NOMO-1 (cell line): ENCODE measurements at regions not wholly inside any gene's neighbourhood (a gene's known extent, or its start where the extent isn't known, plus 50 kb on each side); places are given as distances from the start of the nearest gene placed in this dataset.

Experiments used
- DNase-seq, 2 experiments: peaks; one replicate each; lab custom pipeline; 2025; ENCODE audit not compliant: unreplicated experiment in 2 of 2; lab: John Stamatoyannopoulos, UW

- no peak for DNase-seq
Measured at GRCh38 chr12:94863321-94864035, 140.0 kb downstream of the NDUFA12 start.

DNA sequence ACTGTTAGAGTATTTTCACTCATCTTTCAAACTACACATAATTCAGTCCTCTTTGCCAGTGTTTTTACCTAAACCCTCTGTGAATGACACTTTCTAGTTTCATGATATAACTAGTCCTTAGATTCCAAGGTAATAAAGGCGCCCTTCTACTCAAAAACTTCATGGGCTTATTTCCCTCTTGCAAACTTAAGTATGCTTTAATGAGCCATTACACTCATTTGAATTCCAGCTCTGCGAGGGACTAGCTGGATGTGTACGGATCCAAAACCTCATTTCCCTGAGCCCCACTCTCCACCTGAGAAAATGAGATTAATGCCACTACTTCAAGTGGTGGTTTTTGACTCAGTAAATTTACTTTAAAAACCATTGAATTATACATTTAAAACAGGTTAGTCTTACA is 141.1 kb downstream of the NDUFA12 start:
- no peak for DNase-seq

DNA sequence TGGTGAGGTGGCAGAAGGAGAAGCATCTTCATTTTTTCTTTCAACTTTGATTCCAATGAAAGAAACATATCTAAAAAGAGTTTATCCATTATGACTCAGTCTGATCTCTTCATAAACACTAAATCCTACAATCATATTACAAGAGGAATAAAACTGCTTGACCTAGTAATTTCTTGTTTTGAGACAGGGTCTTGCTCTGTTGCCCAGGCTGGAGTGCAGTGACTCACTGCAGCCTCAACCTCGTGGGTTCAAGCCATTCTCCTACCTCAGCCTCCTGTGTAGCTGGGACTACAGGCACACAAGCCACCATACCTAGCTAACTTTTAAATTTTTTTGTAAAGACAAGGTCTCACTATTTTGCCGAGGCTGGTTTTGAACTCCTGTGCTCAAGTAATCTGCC is 147.2 kb downstream of the NDUFA12 start:
- DNase-seq: no peak

GRCh38 chr12:94855853-94856252 is 147.6 kb downstream of the NDUFA12 start:
- DNase-seq: no peak

DNA sequence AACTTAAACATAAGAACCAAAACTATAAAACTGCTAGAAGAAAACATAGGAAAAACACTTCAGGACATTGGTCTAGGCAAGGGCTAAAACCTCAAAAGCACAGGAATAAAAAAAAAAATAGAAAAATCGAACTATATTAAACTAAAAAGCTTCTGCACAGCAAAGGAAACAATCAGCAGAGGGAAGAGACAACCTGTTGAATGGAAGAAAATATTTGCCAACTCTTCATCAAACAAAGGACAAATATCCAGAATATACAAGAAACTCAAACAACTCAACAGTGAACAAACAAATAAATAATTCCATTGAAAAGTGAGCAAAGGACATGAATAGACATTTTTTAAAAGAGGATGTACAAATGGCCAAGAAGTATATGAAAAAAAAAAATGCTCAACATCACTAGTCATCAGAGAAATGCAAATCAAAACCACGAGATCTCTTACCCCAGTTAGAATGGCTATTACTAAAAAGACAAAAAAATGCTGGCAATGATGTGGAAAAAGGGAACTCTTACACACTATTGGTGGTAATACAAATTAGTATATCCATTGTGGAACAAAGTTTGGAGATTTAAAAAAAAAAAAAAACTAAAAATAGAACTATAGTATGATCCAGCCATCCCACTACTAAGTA is 152.0 kb downstream of the NDUFA12 start:
- DNase-seq: no peak

GRCh38 chr12:94849411-94849976 is 154.0 kb downstream of the NDUFA12 start:
- DNase-seq: no peak

DNA sequence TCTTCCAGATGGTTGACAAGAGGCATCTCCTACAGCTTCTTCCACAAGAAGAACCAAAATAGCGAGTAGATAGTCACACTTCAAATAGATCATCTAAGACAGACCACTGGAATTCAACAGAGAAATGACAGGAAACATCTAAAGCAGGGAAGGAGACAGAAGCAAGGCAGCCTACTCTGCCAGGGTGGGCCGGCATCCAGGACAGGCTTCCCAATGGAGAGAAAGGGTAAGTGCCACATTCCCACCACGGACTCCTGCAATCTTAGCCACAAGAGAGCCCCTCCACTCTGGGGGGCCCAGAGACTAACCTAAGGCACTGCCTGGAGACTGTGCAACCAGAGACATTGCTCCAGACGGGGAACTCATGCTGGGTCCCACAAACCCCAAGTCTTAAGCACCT is 154.5 kb downstream of the NDUFA12 start:
- DNase-seq: no peak

- no peak for DNase-seq
Measured at GRCh38 chr12:94845110-94845509, 158.4 kb downstream of the NDUFA12 start.

DNA sequence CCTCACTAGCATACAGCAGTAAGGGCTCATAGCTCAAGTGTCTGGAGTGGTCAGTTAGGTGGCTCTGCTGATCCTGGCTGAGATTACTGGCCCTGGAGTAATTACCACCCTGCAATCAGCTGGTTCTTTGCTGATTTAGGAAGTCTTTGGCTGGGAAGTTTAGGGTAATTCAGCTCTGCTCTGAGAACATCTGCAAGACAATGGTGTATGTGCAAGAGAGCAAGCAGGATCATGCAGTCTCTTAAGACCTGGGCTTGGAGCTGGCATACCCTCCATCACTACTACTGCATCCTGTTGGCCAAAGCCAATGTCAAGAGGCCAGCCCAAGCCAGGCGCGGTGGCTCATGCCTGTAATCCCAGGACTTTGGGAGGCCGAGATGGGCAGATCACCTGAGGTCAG is 159.0 kb downstream of the NDUFA12 start:
- DNase-seq: no peak

GRCh38 chr12:94841904-94842610 is 161.4 kb downstream of the NDUFA12 start:
- DNase-seq: no peak

- DNase-seq: no peak
Measured at GRCh38 chr12:94841177-94841576, 162.3 kb downstream of the NDUFA12 start.

GRCh38 chr12:94839347-94839746 is 164.2 kb downstream of the NDUFA12 start:
- DNase-seq: no peak

DNA sequence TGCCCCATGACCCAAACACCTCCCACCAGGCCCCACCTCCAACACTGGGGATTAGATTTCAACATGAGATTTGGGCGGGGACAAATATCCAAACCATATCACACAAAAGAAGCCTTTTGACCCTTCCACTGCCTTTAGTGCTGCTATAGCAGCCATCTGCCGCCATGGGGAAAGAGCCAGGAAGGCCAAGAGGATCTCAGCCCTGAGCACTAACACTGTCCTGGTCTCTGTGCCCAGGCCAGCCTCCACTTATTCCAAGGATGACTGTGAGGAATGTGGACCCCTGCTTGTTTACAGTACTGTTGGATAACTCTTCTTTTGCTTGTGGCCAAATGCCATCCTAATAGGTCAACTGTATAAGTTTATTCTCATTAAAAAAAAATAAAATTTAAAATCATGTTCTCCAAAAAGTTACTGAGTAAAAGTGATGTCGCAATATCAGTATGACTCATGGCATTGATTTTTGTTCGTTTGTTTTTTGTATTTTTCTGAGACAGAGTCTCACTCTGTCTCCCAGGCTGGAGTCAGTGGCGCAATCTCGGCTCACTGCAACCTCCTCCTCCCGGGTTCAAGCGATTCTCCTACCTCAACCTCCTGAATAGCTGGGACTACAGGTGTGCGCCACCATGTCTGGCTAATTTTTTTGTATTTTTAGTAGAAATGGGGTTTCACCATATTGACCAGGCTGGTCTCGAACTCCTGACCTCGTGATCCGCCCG is 166.4 kb downstream of the NDUFA12 start:
- peak in 1 of 2 experiments; percentile 8 for DNase-seq

DNA sequence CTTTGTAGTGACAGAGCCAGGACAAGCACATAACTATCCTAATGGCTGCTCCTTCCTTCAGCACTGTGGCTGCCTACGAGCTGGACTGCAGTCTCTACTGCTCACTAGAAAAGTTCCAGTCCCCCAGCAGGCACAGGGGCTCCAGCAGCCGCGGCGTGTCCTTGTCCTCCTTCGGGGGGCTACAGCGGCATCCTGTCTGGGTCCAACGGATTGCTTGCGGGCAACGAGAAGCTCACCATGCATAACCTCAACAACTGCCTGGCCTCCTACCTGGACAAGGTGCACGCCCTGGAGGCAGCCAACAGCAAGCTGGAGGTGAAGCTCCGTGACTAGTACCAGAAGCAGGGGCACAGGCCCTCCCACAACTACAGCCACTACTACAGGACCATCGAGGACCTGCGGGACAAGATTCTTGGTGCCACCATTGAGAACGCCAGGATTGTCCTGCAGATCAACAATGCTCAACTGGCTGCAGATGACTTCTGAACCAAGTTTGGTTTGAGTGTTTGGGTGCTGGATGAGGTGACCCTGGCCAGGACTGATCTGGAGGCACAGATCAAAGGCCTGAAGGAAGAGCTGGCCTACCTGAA is 169.4 kb downstream of the NDUFA12 start:
- no peak for DNase-seq

DNA sequence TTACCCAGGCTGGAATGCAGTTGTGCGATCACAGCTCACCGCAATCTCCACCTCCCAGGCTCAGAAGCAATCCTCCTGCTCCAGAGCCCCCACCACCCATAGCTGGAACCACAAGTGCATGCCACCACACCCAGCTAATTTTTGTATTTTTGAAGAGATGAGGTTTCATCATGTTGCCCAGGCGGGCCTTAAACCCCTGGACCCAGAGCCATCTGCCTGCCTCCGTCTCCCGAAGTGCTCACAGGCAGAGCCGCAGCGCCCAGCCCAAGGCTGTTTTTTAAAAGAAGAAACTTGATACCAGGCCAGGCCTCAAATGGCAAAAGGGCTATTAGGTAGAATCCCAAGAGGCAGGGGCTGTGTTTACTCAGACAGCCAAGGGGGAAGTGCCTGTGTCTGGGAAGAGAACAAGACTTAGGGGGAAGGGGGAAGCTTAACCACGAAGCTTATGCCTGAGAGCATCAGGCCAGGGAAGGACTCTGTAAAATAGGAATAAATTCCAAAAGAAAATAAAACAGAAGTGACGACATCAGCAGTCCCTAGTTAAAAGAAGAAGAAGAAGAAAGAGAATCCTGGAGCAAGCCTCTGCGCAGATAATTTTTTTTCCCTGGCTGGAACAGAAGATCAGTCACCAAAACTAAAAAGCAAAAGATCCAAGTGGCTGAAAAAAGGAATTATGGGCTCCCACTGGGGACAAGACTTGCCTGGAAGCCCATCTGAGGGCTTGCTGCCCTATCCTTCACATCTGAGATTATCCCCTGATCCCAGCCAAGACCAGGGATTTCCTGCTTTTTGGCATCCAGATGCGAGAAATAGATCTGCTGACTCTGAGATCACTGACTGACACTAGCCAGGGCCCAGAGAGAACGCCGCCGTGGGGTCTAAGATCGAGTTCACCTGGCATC is 170.5 kb downstream of the NDUFA12 start:
- DNase-seq: no peak

GRCh38 chr12:94832105-94832504 is 171.4 kb downstream of the NDUFA12 start:
- DNase-seq: no peak

DNA sequence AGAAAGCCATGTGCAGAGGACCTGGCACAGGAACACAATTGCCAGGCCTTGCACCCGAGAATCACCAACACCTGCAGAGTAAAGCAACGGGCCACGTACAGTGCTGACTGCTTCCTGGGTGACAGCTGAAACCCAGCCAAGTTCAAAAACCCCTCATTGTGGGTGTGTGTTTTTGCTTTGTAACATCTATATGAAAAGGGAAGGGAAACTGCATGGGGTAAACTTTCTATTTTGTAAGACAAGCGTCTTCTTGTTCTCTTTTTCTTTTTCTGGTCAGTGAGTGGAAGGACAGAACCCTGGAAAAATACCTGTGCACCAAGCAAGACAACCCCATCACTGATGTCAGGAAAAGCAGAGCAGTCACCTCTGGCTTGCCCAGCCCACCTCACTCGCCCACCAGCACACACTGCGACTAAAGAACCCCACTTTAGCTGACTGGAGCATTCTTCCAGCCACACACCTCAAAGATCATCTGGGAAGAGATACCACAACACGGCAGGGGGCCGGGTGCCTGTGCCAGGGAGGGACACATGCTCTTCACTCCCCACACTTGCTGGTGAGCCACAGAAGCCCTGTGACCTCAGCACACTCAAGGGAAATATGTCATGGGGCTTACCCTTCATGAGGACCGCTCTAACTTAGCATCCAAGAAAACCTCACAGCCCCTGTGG is 172.3 kb downstream of the NDUFA12 start:
- peak; percentile 68 to 81 for DNase-seq

DNA sequence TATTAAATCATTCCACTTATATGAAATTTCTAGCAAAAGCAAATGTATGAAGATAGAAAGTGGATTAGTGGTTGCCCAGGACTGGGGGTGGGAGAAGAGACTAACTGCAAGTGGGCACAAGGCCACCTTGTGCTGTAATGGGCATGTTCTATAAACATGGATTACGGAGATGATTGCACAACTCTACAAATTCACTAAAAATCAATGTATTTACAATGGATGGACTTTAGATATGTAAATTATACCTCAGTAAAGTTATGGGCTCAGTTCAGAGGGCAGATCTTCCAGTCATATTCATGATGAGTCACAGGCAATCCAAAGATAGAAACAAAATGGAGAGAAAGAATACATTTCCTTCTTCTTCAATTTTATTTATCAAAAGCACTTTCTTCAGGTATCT is 173.9 kb downstream of the NDUFA12 start:
- no peak for DNase-seq

DNA sequence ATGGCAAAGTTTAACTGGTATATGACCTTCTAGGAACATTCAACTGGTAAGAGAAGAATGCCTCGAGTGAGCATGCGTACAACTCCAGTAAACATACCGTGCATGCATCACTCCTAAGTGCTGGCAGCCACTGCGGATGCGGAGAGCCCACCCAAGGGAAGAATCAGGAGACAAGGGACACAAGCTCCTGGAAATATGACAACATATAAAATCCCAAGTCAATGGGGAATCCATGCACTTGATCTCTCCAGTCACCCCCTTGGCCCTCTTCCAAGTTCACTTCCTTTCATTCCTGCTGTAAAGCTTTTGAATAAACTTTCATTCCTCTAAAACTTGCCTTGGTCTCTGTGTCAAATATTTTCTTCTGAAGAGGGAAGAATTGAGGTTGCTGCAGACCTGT is 168.7 kb upstream of the TMCC3 start:
- no peak for DNase-seq
